ENCODE measurements at regions not wholly inside any gene's neighbourhood (a gene's known extent, or its start where the extent isn't known, plus 50 kb on each side); places are given as distances from the start of the nearest gene placed in this dataset.
"Not testable (repeated sequence)": the region's sequence is repeated elsewhere in the genome, so short reads cannot be mapped to it uniquely, and the experiment has no call there.

- no peak for DNase-seq (ENCODE audit: low spot score)
- no peaks in the 10 kb centered on the region for H3K27me3 Mint-ChIP-seq (ENCODE audit: low read depth)
- no peak overlapping the region for H3K27ac Mint-ChIP-seq
- no peaks in the 10 kb centered on the region for H3K4me1 Mint-ChIP-seq (ENCODE audit: low read depth)
- no peak overlapping the region for H3K4me3 Mint-ChIP-seq
- H3K36me3 Mint-ChIP-seq (ENCODE audit: low read depth) = no peaks in the 10 kb centered on the region
- peaks cover 24% of the 10 kb centered on the region for H3K9me3 Mint-ChIP-seq
Measured at GRCh38 chr3:78257951-78258530, 1218.1 kb downstream of the ROBO2 start.

- Mint-ChIP-seq H3K27ac (no peak overlapping the region), H3K36me3 (ENCODE audit: low read depth) (no peaks in the 10 kb centered on the region), H3K4me3 (no peak overlapping the region), H3K4me1 (ENCODE audit: low read depth) (no peaks in the 10 kb centered on the region), H3K9me3 (peaks cover 24% of the 10 kb centered on the region), H3K27me3 (ENCODE audit: low read depth) (no peaks in the 10 kb centered on the region)
- DNase-seq (ENCODE audit: low spot score) = no peak
Measured at GRCh38 chr3:78258798-78259197, 1218.9 kb downstream of the ROBO2 start.

- DNase-seq (ENCODE audit: low spot score) = no peak
- H3K27ac Mint-ChIP-seq = no peak overlapping the region
Measured at GRCh38 chr3:78260388-78260787, 1220.5 kb downstream of the ROBO2 start.

GRCh38 chr3:78266550-78266949 is 1226.7 kb downstream of the ROBO2 start:
- H3K27ac Mint-ChIP-seq; H3K36me3 Mint-ChIP-seq (ENCODE audit: low read depth); H3K27me3 Mint-ChIP-seq (ENCODE audit: low read depth); H3K4me3 Mint-ChIP-seq; DNase-seq (ENCODE audit: low spot score); H3K4me1 Mint-ChIP-seq (ENCODE audit: low read depth): not testable (repeated sequence)
- peaks cover 26% of the 10 kb centered on the region for H3K9me3 Mint-ChIP-seq

More at GRCh38 chr3:78260388-78260787, 1220.5 kb downstream of the ROBO2 start:
- Mint-ChIP-seq H3K36me3 (ENCODE audit: low read depth) (no peaks in the 10 kb centered on the region), H3K4me1 (ENCODE audit: low read depth) (no peaks in the 10 kb centered on the region), H3K9me3 (peaks cover 31% of the 10 kb centered on the region), H3K4me3 (no peak overlapping the region), H3K27me3 (ENCODE audit: low read depth) (no peaks in the 10 kb centered on the region)

- Mint-ChIP-seq H3K36me3 (ENCODE audit: low read depth) (no peaks in the 10 kb centered on the region), H3K27ac (no peak overlapping the region), H3K4me1 (ENCODE audit: low read depth) (no peaks in the 10 kb centered on the region), H3K4me3 (no peak overlapping the region), H3K27me3 (ENCODE audit: low read depth) (no peaks in the 10 kb centered on the region), H3K9me3 (peaks cover 26% of the 10 kb centered on the region)
- DNase-seq (ENCODE audit: low spot score) = no peak
Measured at GRCh38 chr3:78267235-78267634, 1227.3 kb downstream of the ROBO2 start.

- no peak for DNase-seq (ENCODE audit: low spot score)
- Mint-ChIP-seq H3K4me1 (ENCODE audit: low read depth) (no peaks in the 10 kb centered on the region), H3K27me3 (ENCODE audit: low read depth) (no peaks in the 10 kb centered on the region), H3K4me3 (no peak overlapping the region), H3K27ac (no peak overlapping the region), H3K36me3 (ENCODE audit: low read depth) (no peaks in the 10 kb centered on the region), H3K9me3 (peaks cover 20% of the 10 kb centered on the region)
Measured at GRCh38 chr3:78268087-78268486, 1228.2 kb downstream of the ROBO2 start.

GRCh38 chr3:78268716-78269668 is 1229.1 kb downstream of the ROBO2 start:
- Mint-ChIP-seq H3K27me3 (ENCODE audit: low read depth) (no peaks in the 10 kb centered on the region), H3K27ac (no peak overlapping the region), H3K36me3 (ENCODE audit: low read depth) (no peaks in the 10 kb centered on the region), H3K4me1 (ENCODE audit: low read depth) (no peaks in the 10 kb centered on the region), H3K4me3 (no peak overlapping the region), H3K9me3 (peaks cover 20% of the 10 kb centered on the region)
- no peak for DNase-seq (ENCODE audit: low spot score)

- Mint-ChIP-seq H3K9me3 (peaks cover 2% of the 10 kb centered on the region), H3K27ac (no peak overlapping the region), H3K36me3 (ENCODE audit: low read depth) (no peaks in the 10 kb centered on the region), H3K27me3 (ENCODE audit: low read depth) (no peaks in the 10 kb centered on the region), H3K4me3 (no peak overlapping the region), H3K4me1 (ENCODE audit: low read depth) (no peaks in the 10 kb centered on the region)
- DNase-seq (ENCODE audit: low spot score) = no peak
Measured at GRCh38 chr3:78273326-78273725, 1233.4 kb downstream of the ROBO2 start.

- no peaks in the 10 kb centered on the region for H3K27me3 Mint-ChIP-seq (ENCODE audit: low read depth)
- H3K9me3 Mint-ChIP-seq = peaks cover 11% of the 10 kb centered on the region
- no peak overlapping the region for H3K27ac Mint-ChIP-seq
- H3K4me3 Mint-ChIP-seq = no peak overlapping the region
- DNase-seq (ENCODE audit: low spot score) = no peak
- H3K36me3 Mint-ChIP-seq (ENCODE audit: low read depth) = no peaks in the 10 kb centered on the region
- no peaks in the 10 kb centered on the region for H3K4me1 Mint-ChIP-seq (ENCODE audit: low read depth)
Measured at GRCh38 chr3:78274475-78275065, 1234.7 kb downstream of the ROBO2 start.

- DNase-seq (ENCODE audit: low spot score) = no peak
- peaks cover 17% of the 10 kb centered on the region for H3K9me3 Mint-ChIP-seq
- H3K36me3 Mint-ChIP-seq (ENCODE audit: low read depth) = no peaks in the 10 kb centered on the region
- no peak overlapping the region for H3K4me3 Mint-ChIP-seq
- H3K27ac Mint-ChIP-seq = no peak overlapping the region
- H3K4me1 Mint-ChIP-seq (ENCODE audit: low read depth) = no peaks in the 10 kb centered on the region
- H3K27me3 Mint-ChIP-seq (ENCODE audit: low read depth) = no peaks in the 10 kb centered on the region
Measured at GRCh38 chr3:78275420-78275852, 1235.5 kb downstream of the ROBO2 start.

- no peaks in the 10 kb centered on the region for H3K4me1 Mint-ChIP-seq (ENCODE audit: low read depth)
- no peaks in the 10 kb centered on the region for H3K27me3 Mint-ChIP-seq (ENCODE audit: low read depth)
- DNase-seq (ENCODE audit: low spot score) = no peak
- H3K9me3 Mint-ChIP-seq = peaks cover 29% of the 10 kb centered on the region
- no peak overlapping the region for H3K4me3 Mint-ChIP-seq
- no peak overlapping the region for H3K27ac Mint-ChIP-seq
- no peaks in the 10 kb centered on the region for H3K36me3 Mint-ChIP-seq (ENCODE audit: low read depth)
Measured at GRCh38 chr3:78277220-78277619, 1237.3 kb downstream of the ROBO2 start.

- no peaks in the 10 kb centered on the region for H3K27me3 Mint-ChIP-seq (ENCODE audit: low read depth)
- peaks cover 34% of the 10 kb centered on the region for H3K9me3 Mint-ChIP-seq
- H3K4me3 Mint-ChIP-seq = no peak overlapping the region
- H3K27ac Mint-ChIP-seq = no peak overlapping the region
- H3K4me1 Mint-ChIP-seq (ENCODE audit: low read depth) = no peaks in the 10 kb centered on the region
- no peak for DNase-seq (ENCODE audit: low spot score)
- H3K36me3 Mint-ChIP-seq (ENCODE audit: low read depth) = no peaks in the 10 kb centered on the region
Measured at GRCh38 chr3:78277801-78278200, 1237.9 kb downstream of the ROBO2 start.

GRCh38 chr3:78279091-78279490 is 1239.2 kb downstream of the ROBO2 start:
- Mint-ChIP-seq H3K4me1 (ENCODE audit: low read depth) (no peaks in the 10 kb centered on the region), H3K9me3 (peaks cover 39% of the 10 kb centered on the region), H3K27ac (no peak overlapping the region), H3K27me3 (ENCODE audit: low read depth) (no peaks in the 10 kb centered on the region), H3K4me3 (no peak overlapping the region), H3K36me3 (ENCODE audit: low read depth) (no peaks in the 10 kb centered on the region)
- no peak for DNase-seq (ENCODE audit: low spot score)

- no peak overlapping the region for H3K4me3 Mint-ChIP-seq
- peaks cover 39% of the 10 kb centered on the region for H3K9me3 Mint-ChIP-seq
- DNase-seq (ENCODE audit: low spot score) = no peak
- no peaks in the 10 kb centered on the region for H3K4me1 Mint-ChIP-seq (ENCODE audit: low read depth)
- no peak overlapping the region for H3K27ac Mint-ChIP-seq
- H3K27me3 Mint-ChIP-seq (ENCODE audit: low read depth) = no peaks in the 10 kb centered on the region
- no peaks in the 10 kb centered on the region for H3K36me3 Mint-ChIP-seq (ENCODE audit: low read depth)
Measured at GRCh38 chr3:78281381-78281780, 1241.5 kb downstream of the ROBO2 start.
